NAMALWA (cell line): ENCODE measurements at regions not wholly inside any gene's neighbourhood (a gene's known extent, or its start where the extent isn't known, plus 50 kb on each side); places are given as distances from the start of the nearest gene placed in this dataset.
A peak's percentile ranks its signal among the peaks of the same experiment; 100 is the strongest.

Source experiments
- DNase-seq: peaks from one replicate; pipeline ENCODE4 v3.0.0-alpha.2; 2015; ENCODE audit warnings: low spot score

- DNase-seq, result no peak
Measured at GRCh38 chr6:88380618-88381288, 214.6 kb upstream of the CNR1 start.

- DNase-seq, result no peak
Measured at GRCh38 chr6:88380083-88380482, 213.9 kb upstream of the CNR1 start.

- no peak for DNase-seq
Measured at GRCh38 chr6:88378639-88379038, 212.5 kb upstream of the CNR1 start.

GRCh38 chr6:88377976-88378568 is 211.9 kb upstream of the CNR1 start:
- DNase-seq, result no peak

- no peak for DNase-seq
Measured at GRCh38 chr6:88376768-88377387, 210.7 kb upstream of the CNR1 start.

- DNase-seq, result no peak
Measured at GRCh38 chr6:88376197-88376596, 210.1 kb upstream of the CNR1 start.

- no peak for DNase-seq
Measured at GRCh38 chr6:88374553-88374952, 208.4 kb upstream of the CNR1 start.

GRCh38 chr6:88371480-88371879 is 205.3 kb upstream of the CNR1 start:
- no peak for DNase-seq

- no peak for DNase-seq
Measured at GRCh38 chr6:88370127-88370710, 204.1 kb upstream of the CNR1 start.

GRCh38 chr6:88369262-88369661 is 203.1 kb upstream of the CNR1 start:
- DNase-seq, result no peak

- no peak for DNase-seq
Measured at GRCh38 chr6:88368071-88368787, 202.1 kb upstream of the CNR1 start.

GRCh38 chr6:88367248-88367647 is 201.1 kb upstream of the CNR1 start:
- no peak for DNase-seq

GRCh38 chr6:88366672-88367071 is 200.5 kb upstream of the CNR1 start:
- DNase-seq, result no peak

GRCh38 chr6:88365656-88366055 is 199.5 kb upstream of the CNR1 start:
- no peak for DNase-seq

- DNase-seq, result no peak
Measured at GRCh38 chr6:88365230-88365629, 199.1 kb upstream of the CNR1 start.

- no peak for DNase-seq
Measured at GRCh38 chr6:88361754-88362153, 195.6 kb upstream of the CNR1 start.

- no peak for DNase-seq
Measured at GRCh38 chr6:88361298-88361697, 195.2 kb upstream of the CNR1 start.

GRCh38 chr6:88360203-88360797 is 194.2 kb upstream of the CNR1 start:
- no peak for DNase-seq

- DNase-seq, result peak; percentile 5
Measured at GRCh38 chr6:88359530-88360202, 193.5 kb upstream of the CNR1 start.

- no peak for DNase-seq
Measured at GRCh38 chr6:88358846-88359245, 192.7 kb upstream of the CNR1 start.

GRCh38 chr6:88349511-88349910 is 183.4 kb upstream of the CNR1 start:
- DNase-seq, result no peak

GRCh38 chr6:88342336-88342735 is 176.2 kb upstream of the CNR1 start:
- no peak for DNase-seq
